Natural killer cell (primary cell): ENCODE measurements at regions not wholly inside any gene's neighbourhood (a gene's known extent, or its start where the extent isn't known, plus 50 kb on each side); places are given as distances from the start of the nearest gene placed in this dataset.

Experiments used
- ATAC-seq, 3 donors: fragments of 150-1000 bp in 2 of 3; fragments of 200-7000 bp in 1 of 3; cut with Tn5 transposase; 1 replicate in 1 of 3; 2 replicates in 2 of 3; pipeline ENCODE4 v1.10.0; 2021; ENCODE audit warnings: mild to moderate bottlenecking in 2 of 3, moderate library complexity in 2 of 3
- DNase-seq, 2 donors: peaks; one replicate each; pipeline versions ENCODE4 v3.0.0 to v3.0.0-alpha.2; 2013 to 2021; ENCODE audit warnings: mixed read lengths in 1 of 2
- H3K27ac ChIP-seq: one replicate; pipeline ENCODE4 v1.5.1; 2013; ENCODE audit warnings: mild to moderate bottlenecking, low read length
- H3K27me3 ChIP-seq: one replicate; pipeline ENCODE4 v1.6.1; 2013; ENCODE audit warnings: low read length; ENCODE audit not compliant: control insufficient read depth, insufficient read depth
- H3K36me3 ChIP-seq: one replicate; pipeline ENCODE4 v1.6.1; 2013; ENCODE audit warnings: low read length; ENCODE audit not compliant: control insufficient read depth, insufficient read depth
- H3K4me1 ChIP-seq: one replicate; pipeline ENCODE4 v1.6.1; 2013; ENCODE audit warnings: low read length; ENCODE audit not compliant: control insufficient read depth, insufficient read depth
- H3K4me3 ChIP-seq: one replicate; pipeline ENCODE4 v1.5.1; 2013; ENCODE audit warnings: low read length
- H3K9me3 ChIP-seq: one replicate; pipeline ENCODE4 v1.6.1; 2013; ENCODE audit warnings: low read length; ENCODE audit not compliant: control insufficient read depth, insufficient read depth
- H3K27ac Mint-ChIP-seq, 2 donors: one replicate each; pipeline ENCODE4 v1.8.0; 2022; ENCODE audit warnings: mild to moderate bottlenecking in 2 of 2, mixed read lengths in 2 of 2, moderate library complexity in 1 of 2
- H3K27me3 Mint-ChIP-seq, 2 donors: one replicate each; pipeline ENCODE4 v1.8.0; 2022; ENCODE audit warnings: low read depth in 2 of 2, mixed read lengths in 2 of 2
- H3K36me3 Mint-ChIP-seq: one replicate; pipeline ENCODE4 v1.8.0; 2022; ENCODE audit warnings: mixed read lengths
- H3K4me1 Mint-ChIP-seq, 2 donors: one replicate each; pipeline ENCODE4 v1.8.0; 2022; ENCODE audit warnings: mixed read lengths in 2 of 2
- H3K4me3 Mint-ChIP-seq: one replicate; pipeline ENCODE4 v1.8.0; 2022; ENCODE audit warnings: mild to moderate bottlenecking, moderate library complexity, mixed read lengths
- H3K9me3 Mint-ChIP-seq, 2 donors: one replicate each; pipeline ENCODE4 v1.8.0; 2022; ENCODE audit warnings: mixed read lengths in 2 of 2
- CTCF ChIP-seq: fragments of 200-600 bp; IDR thresholded peaks from one replicate; pipeline ENCODE4 v1.8.0; 2022; ENCODE audit warnings: antibody characterized with exemption
- whole genome bisulfite sequencing: methylation state at CpG from one replicate; pipeline ENCODE4 v1.1.7; 2013; ENCODE audit warnings: missing lambda C conversion rate; ENCODE audit not compliant: insufficient coverage; 5-methylcytosine and 5-hydroxymethylcytosine counted together
- intact Hi-C: fragments of 100-400 bp; cut with micrococcal nuclease; formaldehyde crosslinking; loops from one replicate; pipeline ENCODE4 v1.14.2; 2022

GRCh38 chr17:77890771-77891170 is 67.7 kb upstream of the TNRC6C start:
- Mint-ChIP-seq H3K36me3 (no peaks in the 10 kb centered on the region), H3K4me3 (no peak overlapping the region), H3K27me3 (no peaks in the 10 kb centered on the region), H3K4me1 (peaks cover 44% of the 10 kb centered on the region in 2 donors), H3K27ac (no peak overlapping the region), H3K9me3 (no peaks in the 10 kb centered on the region)
- no peak for ATAC-seq
- DNase-seq = no peak
- Histone ChIP-seq H3K4me1 (peaks cover 40% of the 10 kb centered on the region), H3K36me3 (no peaks in the 10 kb centered on the region), H3K27me3 (no peaks in the 10 kb centered on the region), H3K4me3 (no peak overlapping the region), H3K9me3 (no peaks in the 10 kb centered on the region), H3K27ac (no peak overlapping the region)
- TF ChIP-seq CTCF = no peak
- intact Hi-C loops = no loop called here
- 91% methylated on average over 3 of the region's 3 CpGs for WGBS

GRCh38 chr17:77891602-77892001 is 66.9 kb upstream of the TNRC6C start:
- ATAC-seq (no peak), DNase-seq (no peak)
- H3K36me3 Mint-ChIP-seq = no peaks in the 10 kb centered on the region
- no peak overlapping the region for H3K4me3 ChIP-seq
- no peak overlapping the region for H3K4me3 Mint-ChIP-seq
- TF ChIP-seq CTCF = no peak
- no peaks in the 10 kb centered on the region for H3K36me3 ChIP-seq
- no peak overlapping the region for H3K27ac ChIP-seq
- H3K9me3 Mint-ChIP-seq = no peaks in the 10 kb centered on the region
- 95% methylated on average over 7 of the region's 8 CpGs for WGBS
- no peaks in the 10 kb centered on the region for H3K9me3 ChIP-seq
- H3K27me3 Mint-ChIP-seq = no peaks in the 10 kb centered on the region
- no peak overlapping the region for H3K27ac Mint-ChIP-seq
- H3K4me1 Mint-ChIP-seq = peaks cover 36% of the 10 kb centered on the region in 2 donors
- peaks cover 38% of the 10 kb centered on the region for H3K4me1 ChIP-seq
- no peaks in the 10 kb centered on the region for H3K27me3 ChIP-seq
- intact Hi-C loops = no loop called here

DNA sequence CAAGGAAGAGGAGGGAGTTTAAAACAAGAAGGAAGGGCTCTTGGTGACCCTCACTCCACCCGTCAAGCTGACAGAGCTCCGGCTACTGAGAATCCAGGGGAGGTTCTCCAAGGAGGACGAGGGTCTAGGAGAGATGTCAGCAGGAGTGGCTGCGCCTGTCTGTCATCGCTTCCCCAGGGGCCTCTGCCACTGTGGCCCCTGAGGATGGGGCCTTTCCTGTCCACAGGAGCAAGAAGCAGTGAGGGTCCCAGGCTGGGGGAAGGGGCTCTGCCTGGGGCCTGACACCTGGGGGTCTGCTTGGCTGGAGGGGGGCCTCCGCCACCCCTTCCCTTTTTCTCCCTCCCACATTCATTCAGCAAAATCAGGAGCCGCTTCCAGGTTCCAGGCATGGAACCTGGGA is 66.5 kb upstream of the TNRC6C start:
- TF ChIP-seq CTCF = no peak
- Histone ChIP-seq H3K9me3 (no peaks in the 10 kb centered on the region), H3K4me3 (no peak overlapping the region), H3K27me3 (no peaks in the 10 kb centered on the region), H3K36me3 (no peaks in the 10 kb centered on the region), H3K4me1 (peaks cover 34% of the 10 kb centered on the region), H3K27ac (no peak overlapping the region)
- ATAC-seq (no peak), DNase-seq (no peak)
- Mint-ChIP-seq H3K36me3 (no peaks in the 10 kb centered on the region), H3K27me3 (no peaks in the 10 kb centered on the region), H3K4me3 (no peak overlapping the region), H3K27ac (no peak overlapping the region), H3K4me1 (peaks cover 31% of the 10 kb centered on the region in 2 donors), H3K9me3 (no peaks in the 10 kb centered on the region)
- intact Hi-C loops = no loop called here
- WGBS = 92% methylated on average over 6 of the region's 7 CpGs

- H3K4me3 ChIP-seq = no peak overlapping the region
- H3K27me3 ChIP-seq = no peaks in the 10 kb centered on the region
- Mint-ChIP-seq H3K4me1 (peaks cover 26% of the 10 kb centered on the region in 2 donors), H3K27ac (no peak overlapping the region), H3K9me3 (no peaks in the 10 kb centered on the region), H3K27me3 (no peaks in the 10 kb centered on the region), H3K36me3 (no peaks in the 10 kb centered on the region), H3K4me3 (no peak overlapping the region)
- intact Hi-C loops = no loop called here
- no peak overlapping the region for H3K27ac ChIP-seq
- WGBS = 90% methylated on average over 22 of the region's 22 CpGs
- no peak for TF ChIP-seq CTCF
- peaks cover 28% of the 10 kb centered on the region for H3K4me1 ChIP-seq
- DNase-seq = peak in 1 of 2 donors; percentile 42
- no peaks in the 10 kb centered on the region for H3K36me3 ChIP-seq
- no peak for ATAC-seq
- H3K9me3 ChIP-seq = no peaks in the 10 kb centered on the region
These were observed 65.9 kb upstream of the TNRC6C start for GRCh38 chr17:77892469-77893143.
